GM23248 (cell line): ENCODE measurements at regions not wholly inside any gene's neighbourhood (a gene's known extent, or its start where the extent isn't known, plus 50 kb on each side); places are given as distances from the start of the nearest gene placed in this dataset.
"Not testable (repeated sequence)": the region's sequence is repeated elsewhere in the genome, so short reads cannot be mapped to it uniquely, and the experiment has no call there.

ENCODE experiments used
- EZH2 ChIP-seq: fragments of 200-600 bp; sonication (generic); IDR thresholded peaks from 2 replicates; pipeline ENCODE4 v1.6.1; 2018; ENCODE audit warnings: antibody characterized with exemption, mild to moderate bottlenecking; ENCODE audit not compliant: insufficient read depth, poor library complexity, severe bottlenecking
- EZH2phosphoT487 ChIP-seq: fragments of 200-600 bp; sonication (generic); IDR thresholded peaks from 2 replicates; pipeline ENCODE4 v1.6.1; 2018; ENCODE audit warnings: antibody characterized with exemption, moderate library complexity, mild to moderate bottlenecking, low read depth; ENCODE audit not compliant: insufficient read depth

DNA sequence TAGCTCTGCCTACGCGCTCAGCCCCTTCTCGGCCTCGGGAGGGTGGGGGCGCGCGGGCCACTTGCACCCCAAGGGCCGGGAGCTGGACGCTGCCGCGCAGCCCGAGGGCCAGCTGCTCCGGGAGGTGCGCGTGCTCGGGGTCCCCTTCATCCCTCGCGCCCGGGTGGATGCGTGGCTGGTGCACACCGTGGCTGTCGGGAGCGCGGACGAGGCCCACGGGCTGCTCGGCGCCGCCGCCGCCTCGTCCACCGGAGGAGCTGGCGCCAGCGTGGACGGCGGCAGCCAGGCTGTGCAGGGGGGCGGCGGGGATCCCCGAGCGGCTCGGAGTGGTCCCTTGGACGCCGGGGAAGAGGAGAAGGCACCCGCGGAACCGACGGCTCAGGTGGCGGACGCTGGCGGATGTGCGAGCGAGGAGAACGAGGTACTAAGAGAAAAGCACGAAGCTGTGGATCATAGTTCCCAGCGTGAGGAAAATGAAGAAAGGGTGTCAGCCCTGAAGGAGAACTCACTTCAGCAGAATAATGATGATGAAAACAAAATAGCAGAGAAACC lies 69.8 kb downstream of the PMAIP1 start:
- TF ChIP-seq EZH2phosphoT487, EZH2: not testable (repeated sequence)
